DND-41 (cell line): ENCODE measurements at regions not wholly inside any gene's neighbourhood (a gene's known extent, or its start where the extent isn't known, plus 50 kb on each side); places are given as distances from the start of the nearest gene placed in this dataset.

ENCODE experiments used
- ATAC-seq: fragments of 200-7000 bp; cut with Tn5 transposase; 3 replicates; pipeline ENCODE4 v1.9.1; 2021; ENCODE audit warnings: low read depth; ENCODE audit not compliant: insufficient read depth
- DNase-seq: peaks from one replicate; pipeline ENCODE4 v3.0.0-alpha.2; 2020
- H2AFZ ChIP-seq: 2 replicates; pipeline ENCODE4 v1.6.0; 2012; ENCODE audit warnings: low read depth, low read length
- H3K27ac ChIP-seq: 2 replicates; pipeline ENCODE4 v1.5.1; 2012; ENCODE audit warnings: low read length, inconsistent platforms
- H3K27me3 ChIP-seq: fragments of 200-600 bp; sonication (generic); 2 replicates; pipeline ENCODE4 v1.6.0; 2012; ENCODE audit warnings: low read length, mild to moderate bottlenecking, inconsistent platforms; ENCODE audit not compliant: insufficient read depth, poor library complexity
- H3K36me3 ChIP-seq: 2 replicates; pipeline ENCODE4 v1.5.1; 2012; ENCODE audit warnings: low read length, inconsistent platforms; ENCODE audit not compliant: insufficient read depth
- H3K4me1 ChIP-seq: 2 replicates; pipeline ENCODE4 v1.5.1; 2012; ENCODE audit warnings: mild to moderate bottlenecking, low read length; ENCODE audit not compliant: insufficient read depth
- H3K4me2 ChIP-seq: 2 replicates; pipeline ENCODE4 v1.6.0; 2012; ENCODE audit warnings: mild to moderate bottlenecking, moderate library complexity, low read length, inconsistent platforms; ENCODE audit not compliant: insufficient read depth
- H3K4me3 ChIP-seq, 2 experiments: fragments of 200-600 bp in 1 of 2; shearing (Covaris generic) in 1 of 2; 2 replicates each; pipeline ENCODE4 v1.5.1; 2012 to 2016; ENCODE audit warnings: inconsistent platforms in 2 of 2, low read length in 2 of 2, mild to moderate bottlenecking in 2 of 2, low read depth in 1 of 2, moderate library complexity in 1 of 2
- H3K79me2 ChIP-seq: 2 replicates; pipeline ENCODE4 v1.6.0; 2012; ENCODE audit warnings: low read length, inconsistent platforms; ENCODE audit not compliant: insufficient read depth
- H3K9ac ChIP-seq: 2 replicates; pipeline ENCODE4 v1.6.0; 2012; ENCODE audit warnings: low read depth, mild to moderate bottlenecking, inconsistent platforms, low read length, moderate library complexity
- H3K9me3 ChIP-seq: 2 replicates; pipeline ENCODE4 v1.5.1; 2012; ENCODE audit warnings: low read length, moderate library complexity, mild to moderate bottlenecking, inconsistent platforms; ENCODE audit not compliant: insufficient read depth, severe bottlenecking
- H4K20me1 ChIP-seq: 2 replicates; pipeline ENCODE4 v1.6.0; 2012; ENCODE audit warnings: low read length; ENCODE audit not compliant: insufficient read depth
- CTCF ChIP-seq: IDR thresholded peaks from 2 replicates; pipeline ENCODE4 v1.5.1; 2012; ENCODE audit warnings: borderline replicate concordance, low read length, moderate library complexity, mild to moderate bottlenecking; ENCODE audit not compliant: poor library complexity, severe bottlenecking; ENCODE audit errors: extremely low read depth
- EZH2 ChIP-seq: IDR thresholded peaks from 3 replicates; pipeline ENCODE4 v1.6.1; 2012; ENCODE audit warnings: borderline replicate concordance, low read depth, mild to moderate bottlenecking, moderate library complexity, low read length, inconsistent platforms; ENCODE audit not compliant: severe bottlenecking

DNA sequence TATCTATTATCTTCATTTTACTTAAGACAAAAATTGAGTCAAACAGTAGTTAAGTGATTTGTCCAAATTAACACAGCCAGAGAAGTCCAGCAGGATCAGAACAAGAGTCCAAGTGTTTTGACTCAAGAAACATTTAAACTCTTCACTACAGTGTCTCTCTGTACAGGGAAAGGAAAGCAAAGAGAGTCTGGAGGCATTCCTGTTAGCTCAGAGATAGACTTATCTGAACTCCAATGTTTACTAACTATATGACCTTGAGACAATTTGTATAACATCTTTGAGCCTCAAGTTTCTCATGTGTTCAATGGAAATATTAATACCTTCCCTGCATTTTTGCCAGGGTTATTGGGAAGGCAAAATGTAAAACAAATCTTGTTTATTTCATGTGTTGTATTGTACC is 849.1 kb downstream of the DIPK2A start:
- no peaks in the 10 kb centered on the region for H3K36me3 ChIP-seq
- no peaks in the 10 kb centered on the region for H3K9me3 ChIP-seq

GRCh38 chr3:144821583-144821982 is 850.0 kb downstream of the DIPK2A start:
- Histone ChIP-seq H3K9me3 (no peaks in the 10 kb centered on the region), H2AFZ (no peak overlapping the region), H4K20me1 (no peaks in the 10 kb centered on the region), H3K36me3 (no peaks in the 10 kb centered on the region), H3K27me3 (no peaks in the 10 kb centered on the region), H3K79me2 (no peaks in the 10 kb centered on the region), H3K4me2 (no peak overlapping the region), H3K4me1 (no peaks in the 10 kb centered on the region), H3K4me3 (no peak overlapping the region), H3K27ac (no peak overlapping the region), H3K9ac (no peak overlapping the region)
- TF ChIP-seq EZH2 = no peak
- TF ChIP-seq CTCF = no peak
- no peak for ATAC-seq
- DNase-seq = no peak

More for the DNA sequence above, 849.1 kb downstream of the DIPK2A start:
- H3K4me3 ChIP-seq = no peak overlapping the region
- TF ChIP-seq CTCF = no peak
- TF ChIP-seq EZH2 = no peak
- no peaks in the 10 kb centered on the region for H3K79me2 ChIP-seq
- DNase-seq = no peak
- no peaks in the 10 kb centered on the region for H3K4me1 ChIP-seq
- H2AFZ ChIP-seq = no peak overlapping the region
- no peak overlapping the region for H3K4me2 ChIP-seq
- no peaks in the 10 kb centered on the region for H4K20me1 ChIP-seq
- no peak overlapping the region for H3K27ac ChIP-seq
- H3K27me3 ChIP-seq = no peaks in the 10 kb centered on the region
- ATAC-seq = no peak
- no peak overlapping the region for H3K9ac ChIP-seq

DNA sequence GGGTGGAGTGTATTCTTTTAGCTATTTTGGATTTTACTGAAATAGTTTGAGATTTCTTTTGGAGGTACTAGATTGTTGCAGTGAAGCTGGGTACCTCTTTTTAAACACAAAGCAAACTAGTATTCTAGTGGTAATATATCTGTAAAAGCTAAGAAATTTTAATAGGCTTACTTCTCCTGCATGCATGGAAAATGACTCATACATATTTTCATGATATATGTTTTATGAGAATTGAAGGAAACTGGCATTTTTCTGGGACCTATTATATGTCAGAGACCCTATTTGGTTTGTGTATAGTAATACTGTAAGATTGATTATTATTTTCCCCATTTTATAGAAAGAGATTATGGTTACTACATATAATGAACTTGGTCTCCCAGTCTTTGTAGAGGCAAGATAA is 851.0 kb downstream of the DIPK2A start:
- H3K9me3 ChIP-seq = no peaks in the 10 kb centered on the region

More for the DNA sequence above, 851.0 kb downstream of the DIPK2A start:
- H3K27me3 ChIP-seq = no peaks in the 10 kb centered on the region
- H3K9ac ChIP-seq = no peak overlapping the region
- H3K4me1 ChIP-seq = no peaks in the 10 kb centered on the region
- no peaks in the 10 kb centered on the region for H3K36me3 ChIP-seq
- H3K4me3 ChIP-seq = no peak overlapping the region
- DNase-seq (no peak), ATAC-seq (no peak)
- no peak overlapping the region for H2AFZ ChIP-seq
- H3K27ac ChIP-seq = no peak overlapping the region
- TF ChIP-seq CTCF = no peak
- no peak for TF ChIP-seq EZH2
- no peak overlapping the region for H3K4me2 ChIP-seq
- H4K20me1 ChIP-seq = no peaks in the 10 kb centered on the region
- no peaks in the 10 kb centered on the region for H3K79me2 ChIP-seq
